WTC11 (cell line): ENCODE measurements at regions not wholly inside any gene's neighbourhood (a gene's known extent, or its start where the extent isn't known, plus 50 kb on each side); places are given as distances from the start of the nearest gene placed in this dataset.

ENCODE experiments used
- ATAC-seq: fragments of 200-7000 bp; cut with Tn5 transposase; 2 replicates; pipeline ENCODE4 v1.10.0; 2021; ENCODE audit warnings: mild to moderate bottlenecking, moderate library complexity
- CTCF ChIA-PET: fragments of 300-600 bp; sonication (Branson Sonifier 250); formaldehyde crosslinking; loops from one replicate; lab custom pipeline; 2021; ENCODE audit warnings: antibody characterized with exemption; lab: Charles Lee
- POLR2A ChIA-PET: fragments of 350-600 bp; sonication (Branson Sonifier 250); formaldehyde crosslinking; loops from one replicate; lab custom pipeline; 2021; ENCODE audit warnings: antibody characterized with exemption; lab: Charles Lee
- DNase-seq: peaks from one replicate; pipeline ENCODE4 v3.0.0; 2021; ENCODE audit warnings: low spot score
- H3K27ac Mint-ChIP-seq: 2 replicates; pipeline ENCODE4 v1.8.0; 2021; ENCODE audit warnings: mixed read lengths
- H3K27me3 Mint-ChIP-seq: 2 replicates; pipeline ENCODE4 v1.8.0; 2021; ENCODE audit warnings: low read depth, mild to moderate bottlenecking, moderate library complexity, mixed read lengths
- H3K36me3 Mint-ChIP-seq: 2 replicates; pipeline ENCODE4 v1.8.0; 2021; ENCODE audit warnings: mixed read lengths
- H3K4me1 Mint-ChIP-seq: 2 replicates; pipeline ENCODE4 v1.8.0; 2022; ENCODE audit warnings: mixed read lengths
- H3K4me3 Mint-ChIP-seq: 2 replicates; pipeline ENCODE4 v1.8.0; 2021; ENCODE audit warnings: mild to moderate bottlenecking, moderate library complexity, mixed read lengths
- H3K9me3 Mint-ChIP-seq: 2 replicates; pipeline ENCODE4 v1.8.0; 2021; ENCODE audit warnings: mixed read lengths
- ERG ChIP-seq: fragments of 250-450 bp; sonication (Bioruptor Pico); IDR thresholded peaks from 2 replicates; pipeline ENCODE4 v1.8.0; 2021; ENCODE audit warnings: mild to moderate bottlenecking
- GABPB1 ChIP-seq: sonication (generic); formaldehyde crosslinking; IDR thresholded peaks from 2 replicates; pipeline ENCODE4 v1.8.1; 2023; ENCODE audit warnings: mild to moderate bottlenecking, missing genetic modification reagents
- GRHL2 ChIP-seq: fragments of 250-450 bp; sonication (Bioruptor Pico); IDR thresholded peaks from 2 replicates; pipeline ENCODE4 v1.8.0; 2022; ENCODE audit warnings: mild to moderate bottlenecking, moderate library complexity; ENCODE audit not compliant: insufficient replicate concordance, severe bottlenecking
- HMGA2 ChIP-seq: fragments of 250-450 bp; sonication (Bioruptor Pico); IDR thresholded peaks from 2 replicates; pipeline ENCODE4 v1.4.0; 2021; ENCODE audit warnings: mild to moderate bottlenecking, moderate library complexity
- IRF1 ChIP-seq: sonication (generic); formaldehyde crosslinking; IDR thresholded peaks from 2 replicates; pipeline ENCODE4 v1.8.0; 2023; ENCODE audit warnings: missing genetic modification reagents
- IRF2 ChIP-seq: sonication (generic); formaldehyde crosslinking; IDR thresholded peaks from 2 replicates; pipeline ENCODE4 v1.8.0; 2022; ENCODE audit warnings: low read depth, missing genetic modification reagents, borderline replicate concordance
- JUN ChIP-seq: sonication (generic); formaldehyde crosslinking; IDR thresholded peaks from 2 replicates; pipeline ENCODE4 v1.8.0; 2023; ENCODE audit warnings: mild to moderate bottlenecking, missing genetic modification reagents
- MXD4 ChIP-seq: fragments of 250-450 bp; sonication (Bioruptor Pico); IDR thresholded peaks from 2 replicates; pipeline ENCODE4 v1.8.0; 2021; ENCODE audit warnings: mild to moderate bottlenecking, moderate library complexity, borderline replicate concordance
- NFATC4 ChIP-seq: fragments of 250-450 bp; sonication (Bioruptor Pico); IDR thresholded peaks from 2 replicates; pipeline ENCODE4 v1.9.0; 2021; ENCODE audit warnings: mild to moderate bottlenecking
- NFYB ChIP-seq: sonication (generic); formaldehyde crosslinking; conservative IDR thresholded peaks from 2 replicates; pipeline ENCODE4 v1.8.0; 2022; ENCODE audit warnings: low read depth, missing genetic modification reagents
- PRDM15 ChIP-seq: sonication (generic); formaldehyde crosslinking; IDR thresholded peaks from 2 replicates; pipeline ENCODE4 v1.8.0; 2022; ENCODE audit warnings: missing genetic modification reagents
- RORB ChIP-seq: fragments of 250-450 bp; sonication (Bioruptor Pico); IDR thresholded peaks from 2 replicates; pipeline ENCODE4 v1.9.0; 2021; ENCODE audit warnings: mild to moderate bottlenecking
- SMAD4 ChIP-seq: sonication (generic); formaldehyde crosslinking; IDR thresholded peaks from 2 replicates; pipeline ENCODE4 v1.8.0; 2022; ENCODE audit warnings: mild to moderate bottlenecking, missing genetic modification reagents
- STAT6 ChIP-seq: sonication (generic); formaldehyde crosslinking; conservative IDR thresholded peaks from 2 replicates; pipeline ENCODE4 v1.8.1; 2023; ENCODE audit warnings: mild to moderate bottlenecking, low read depth, missing genetic modification reagents, moderate library complexity
- ZNF219 ChIP-seq: sonication (generic); formaldehyde crosslinking; IDR thresholded peaks from 2 replicates; pipeline ENCODE4 v1.8.0; 2023; ENCODE audit warnings: missing genetic modification reagents, mild to moderate bottlenecking, borderline replicate concordance
- ZNF317 ChIP-seq: sonication (generic); formaldehyde crosslinking; IDR thresholded peaks from 2 replicates; pipeline ENCODE4 v1.8.1; 2023; ENCODE audit warnings: low read depth, mild to moderate bottlenecking, moderate library complexity, missing genetic modification reagents, borderline replicate concordance
- ZNF396 ChIP-seq: fragments of 250-450 bp; sonication (Bioruptor Pico); IDR thresholded peaks from 2 replicates; pipeline ENCODE4 v1.8.0; 2021; ENCODE audit warnings: mild to moderate bottlenecking, moderate library complexity, borderline replicate concordance
- TF ChIP-seq, protein P1 (sequence below): sonication (generic); formaldehyde crosslinking; IDR thresholded peaks from 2 replicates; pipeline ENCODE4 v1.8.0; 2022; ENCODE audit warnings: mild to moderate bottlenecking, missing genetic modification reagents
- TF ChIP-seq, protein P2 (sequence below): sonication (generic); formaldehyde crosslinking; IDR thresholded peaks from 2 replicates; pipeline ENCODE4 v1.8.1; 2023; ENCODE audit warnings: mild to moderate bottlenecking, missing genetic modification reagents
- TF ChIP-seq, protein P3 (sequence below): sonication (generic); formaldehyde crosslinking; IDR thresholded peaks from 2 replicates; pipeline ENCODE4 v1.8.1; 2023; ENCODE audit warnings: mild to moderate bottlenecking, missing genetic modification reagents
- TF ChIP-seq, protein P4 (sequence below): sonication (generic); formaldehyde crosslinking; IDR thresholded peaks from 2 replicates; pipeline ENCODE4 v1.8.1; 2022; ENCODE audit warnings: mild to moderate bottlenecking, missing genetic modification reagents, moderate library complexity, borderline replicate concordance
- TF ChIP-seq, protein P5 (sequence below): sonication (generic); formaldehyde crosslinking; IDR thresholded peaks from 2 replicates; pipeline ENCODE4 v1.8.1; 2022; ENCODE audit warnings: mild to moderate bottlenecking, moderate library complexity, missing genetic modification reagents

GRCh38 chr4:108488865-108489264, 131.5 kb upstream of the RPL34 start (continued):
- no peak for TF ChIP-seq PRDM15 (CRISPR knock-in tag)
- TF ChIP-seq ZNF396 (CRISPR knock-in tag) = no peak
- TF ChIP-seq, protein P1, sequence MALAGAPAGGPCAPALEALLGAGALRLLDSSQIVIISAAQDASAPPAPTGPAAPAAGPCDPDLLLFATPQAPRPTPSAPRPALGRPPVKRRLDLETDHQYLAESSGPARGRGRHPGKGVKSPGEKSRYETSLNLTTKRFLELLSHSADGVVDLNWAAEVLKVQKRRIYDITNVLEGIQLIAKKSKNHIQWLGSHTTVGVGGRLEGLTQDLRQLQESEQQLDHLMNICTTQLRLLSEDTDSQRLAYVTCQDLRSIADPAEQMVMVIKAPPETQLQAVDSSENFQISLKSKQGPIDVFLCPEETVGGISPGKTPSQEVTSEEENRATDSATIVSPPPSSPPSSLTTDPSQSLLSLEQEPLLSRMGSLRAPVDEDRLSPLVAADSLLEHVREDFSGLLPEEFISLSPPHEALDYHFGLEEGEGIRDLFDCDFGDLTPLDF (CRISPR knock-in tag) = no peak
- TF ChIP-seq JUN (CRISPR knock-in tag) = no peak
- TF ChIP-seq, protein P2, sequence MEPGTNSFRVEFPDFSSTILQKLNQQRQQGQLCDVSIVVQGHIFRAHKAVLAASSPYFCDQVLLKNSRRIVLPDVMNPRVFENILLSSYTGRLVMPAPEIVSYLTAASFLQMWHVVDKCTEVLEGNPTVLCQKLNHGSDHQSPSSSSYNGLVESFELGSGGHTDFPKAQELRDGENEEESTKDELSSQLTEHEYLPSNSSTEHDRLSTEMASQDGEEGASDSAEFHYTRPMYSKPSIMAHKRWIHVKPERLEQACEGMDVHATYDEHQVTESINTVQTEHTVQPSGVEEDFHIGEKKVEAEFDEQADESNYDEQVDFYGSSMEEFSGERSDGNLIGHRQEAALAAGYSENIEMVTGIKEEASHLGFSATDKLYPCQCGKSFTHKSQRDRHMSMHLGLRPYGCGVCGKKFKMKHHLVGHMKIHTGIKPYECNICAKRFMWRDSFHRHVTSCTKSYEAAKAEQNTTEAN (CRISPR knock-in tag) = no peak
- TF ChIP-seq NFYB = no peak
- no peak for TF ChIP-seq IRF1 (CRISPR knock-in tag)

DNA sequence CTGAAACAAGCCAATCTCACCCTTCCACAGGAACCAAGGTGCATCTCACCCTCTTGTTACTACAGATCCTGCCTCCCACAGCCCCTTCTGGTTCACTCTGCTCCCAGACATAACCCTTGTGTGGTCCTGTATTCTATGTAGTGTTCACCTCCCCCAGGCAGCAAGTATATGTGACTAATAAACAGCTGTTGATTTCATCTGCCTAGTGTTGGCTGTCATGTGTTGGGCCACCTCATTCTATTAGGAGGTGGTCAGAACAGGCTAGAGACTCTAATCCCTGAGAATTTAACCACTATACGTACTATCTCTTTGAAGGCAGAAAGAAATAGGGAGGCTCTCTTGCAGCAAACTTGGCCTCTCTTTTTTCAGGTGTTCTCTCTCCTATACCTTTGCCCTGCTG, 134.3 kb upstream of the RPL34 start:
- no peak overlapping the region for H3K27ac Mint-ChIP-seq
- POLR2A ChIA-PET = no interaction called here
- no peaks in the 10 kb centered on the region for H3K9me3 Mint-ChIP-seq
- TF ChIP-seq ZNF219 (CRISPR knock-in tag) = no peak
- no peak for TF ChIP-seq HMGA2
- no peak for TF ChIP-seq IRF2 (CRISPR knock-in tag)
- TF ChIP-seq NFATC4 = no peak
- no peak for TF ChIP-seq MXD4 (CRISPR knock-in tag)
- TF ChIP-seq GRHL2 (CRISPR knock-in tag) = no peak
- TF ChIP-seq ERG (CRISPR knock-in tag) = no peak
- TF ChIP-seq, protein P3, sequence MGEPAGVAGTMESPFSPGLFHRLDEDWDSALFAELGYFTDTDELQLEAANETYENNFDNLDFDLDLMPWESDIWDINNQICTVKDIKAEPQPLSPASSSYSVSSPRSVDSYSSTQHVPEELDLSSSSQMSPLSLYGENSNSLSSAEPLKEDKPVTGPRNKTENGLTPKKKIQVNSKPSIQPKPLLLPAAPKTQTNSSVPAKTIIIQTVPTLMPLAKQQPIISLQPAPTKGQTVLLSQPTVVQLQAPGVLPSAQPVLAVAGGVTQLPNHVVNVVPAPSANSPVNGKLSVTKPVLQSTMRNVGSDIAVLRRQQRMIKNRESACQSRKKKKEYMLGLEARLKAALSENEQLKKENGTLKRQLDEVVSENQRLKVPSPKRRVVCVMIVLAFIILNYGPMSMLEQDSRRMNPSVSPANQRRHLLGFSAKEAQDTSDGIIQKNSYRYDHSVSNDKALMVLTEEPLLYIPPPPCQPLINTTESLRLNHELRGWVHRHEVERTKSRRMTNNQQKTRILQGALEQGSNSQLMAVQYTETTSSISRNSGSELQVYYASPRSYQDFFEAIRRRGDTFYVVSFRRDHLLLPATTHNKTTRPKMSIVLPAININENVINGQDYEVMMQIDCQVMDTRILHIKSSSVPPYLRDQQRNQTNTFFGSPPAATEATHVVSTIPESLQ (CRISPR knock-in tag) = no peak
- TF ChIP-seq GABPB1 (CRISPR knock-in tag) = no peak
- TF ChIP-seq, protein P4, sequence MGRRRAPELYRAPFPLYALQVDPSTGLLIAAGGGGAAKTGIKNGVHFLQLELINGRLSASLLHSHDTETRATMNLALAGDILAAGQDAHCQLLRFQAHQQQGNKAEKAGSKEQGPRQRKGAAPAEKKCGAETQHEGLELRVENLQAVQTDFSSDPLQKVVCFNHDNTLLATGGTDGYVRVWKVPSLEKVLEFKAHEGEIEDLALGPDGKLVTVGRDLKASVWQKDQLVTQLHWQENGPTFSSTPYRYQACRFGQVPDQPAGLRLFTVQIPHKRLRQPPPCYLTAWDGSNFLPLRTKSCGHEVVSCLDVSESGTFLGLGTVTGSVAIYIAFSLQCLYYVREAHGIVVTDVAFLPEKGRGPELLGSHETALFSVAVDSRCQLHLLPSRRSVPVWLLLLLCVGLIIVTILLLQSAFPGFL (CRISPR knock-in tag) = no peak
- no peak for TF ChIP-seq STAT6 (CRISPR knock-in tag)
- TF ChIP-seq, protein P5, sequence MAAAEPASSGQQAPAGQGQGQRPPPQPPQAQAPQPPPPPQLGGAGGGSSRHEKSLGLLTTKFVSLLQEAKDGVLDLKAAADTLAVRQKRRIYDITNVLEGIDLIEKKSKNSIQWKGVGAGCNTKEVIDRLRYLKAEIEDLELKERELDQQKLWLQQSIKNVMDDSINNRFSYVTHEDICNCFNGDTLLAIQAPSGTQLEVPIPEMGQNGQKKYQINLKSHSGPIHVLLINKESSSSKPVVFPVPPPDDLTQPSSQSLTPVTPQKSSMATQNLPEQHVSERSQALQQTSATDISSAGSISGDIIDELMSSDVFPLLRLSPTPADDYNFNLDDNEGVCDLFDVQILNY (CRISPR knock-in tag) = no peak
- no peak for TF ChIP-seq SMAD4 (CRISPR knock-in tag)
- no peak for TF ChIP-seq RORB (CRISPR knock-in tag)
- no peak for TF ChIP-seq ZNF317 (CRISPR knock-in tag)
- TF ChIP-seq, all 79 proteins: peak for 0
- Mint-ChIP-seq H3K4me1 (no peaks in the 10 kb centered on the region), H3K36me3 (no peaks in the 10 kb centered on the region), H3K4me3 (no peak overlapping the region), H3K27me3 (no peaks in the 10 kb centered on the region)
- DNase-seq (no peak), ATAC-seq (no peak)
- CTCF ChIA-PET = no interaction called here
